ENCODE measurements at regions not wholly inside any gene's neighbourhood (a gene's known extent, or its start where the extent isn't known, plus 50 kb on each side); places are given as distances from the start of the nearest gene placed in this dataset.
"Not testable (repeated sequence)": the region's sequence is repeated elsewhere in the genome, so short reads cannot be mapped to it uniquely, and the experiment has no call there.

DNA sequence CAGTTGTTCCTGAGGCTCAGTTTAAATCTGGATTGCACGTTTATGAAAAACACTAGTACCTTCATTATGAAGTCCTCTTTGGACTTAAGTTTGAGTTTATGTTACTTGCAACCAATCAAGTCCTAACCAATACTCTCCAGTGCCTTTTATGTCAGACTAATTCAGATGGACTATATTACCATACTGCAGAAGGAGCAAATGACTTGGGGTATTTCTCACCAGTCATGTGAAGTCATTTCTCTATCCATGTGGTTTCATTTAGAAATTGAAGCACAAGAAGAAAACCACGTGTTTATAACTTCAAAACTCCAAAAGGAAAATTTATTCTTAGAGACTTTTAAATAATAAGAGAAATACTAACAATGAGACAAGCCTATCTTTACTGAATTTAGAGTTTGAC lies 201.6 kb downstream of the MBL2 start:
- DNase-seq, result no peak
- in situ Hi-C loops (cut with HindIII; ENCODE audit: low pct_ligation_motif_present, low pct_unique_long_range_greater_than_20kb, low sequenced_read_pairs), result loop anchor here (25.0 kb wide), 1 partner anchor 259 kb away; the partner anchor contains the start of gene DKK1

DNA sequence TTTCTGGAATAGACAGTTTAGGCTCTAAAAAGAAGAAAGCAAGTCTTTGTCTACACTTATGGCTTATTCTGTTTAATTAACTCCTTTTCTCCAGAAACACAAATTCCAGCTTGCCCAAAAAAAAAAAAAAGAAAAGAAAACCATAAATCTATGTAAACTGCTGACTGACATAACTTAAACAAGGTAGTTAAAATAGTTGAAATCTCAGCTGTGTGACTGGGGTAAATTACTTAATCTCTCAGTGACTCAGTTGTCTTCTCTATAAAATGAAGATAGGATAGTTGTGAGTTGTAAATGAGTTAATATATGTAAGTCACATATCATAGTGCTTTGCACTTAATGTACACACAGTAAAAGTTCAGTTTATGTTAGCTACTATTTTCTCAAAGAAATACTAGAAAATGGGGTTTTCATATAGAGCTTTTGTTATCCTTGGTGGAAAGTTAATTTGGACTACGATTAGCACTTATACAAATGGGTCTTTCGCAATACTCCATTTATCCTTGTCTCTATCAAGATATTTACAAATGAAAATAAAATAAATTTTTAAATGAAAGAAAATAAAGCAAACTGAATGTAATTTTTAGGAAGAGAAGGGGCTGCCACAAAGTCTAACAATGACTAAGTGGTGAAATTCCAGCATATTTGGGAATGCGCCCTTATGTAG lies 200.9 kb downstream of the MBL2 start:
- DNase-seq, result no peak
- in situ Hi-C loops (cut with HindIII; ENCODE audit: low pct_ligation_motif_present, low pct_unique_long_range_greater_than_20kb, low sequenced_read_pairs), result loop anchor here (25.0 kb wide), 1 partner anchor 259 kb away; the partner anchor contains the start of gene DKK1

DNA sequence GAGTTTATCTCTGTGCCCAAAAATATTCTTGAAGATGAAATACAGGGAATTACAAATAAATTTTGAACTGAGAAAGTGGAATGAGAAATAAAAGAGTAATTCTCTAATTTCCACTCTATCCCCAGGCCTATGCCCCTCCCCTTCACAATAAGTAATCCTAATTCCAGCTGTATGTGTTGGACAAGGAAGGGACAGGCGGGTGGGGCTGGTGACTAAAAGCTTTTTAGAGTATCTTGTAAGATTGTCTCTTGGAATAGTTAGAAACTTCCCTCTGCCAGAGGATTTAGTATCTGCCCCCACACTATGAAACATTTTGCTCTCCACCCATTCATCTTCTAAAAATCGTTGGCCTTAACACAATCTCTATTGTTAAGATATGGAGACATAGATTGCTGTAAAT lies 199.2 kb downstream of the MBL2 start:
- no peak for DNase-seq
- in situ Hi-C loops (cut with HindIII; ENCODE audit: low pct_ligation_motif_present, low pct_unique_long_range_greater_than_20kb, low sequenced_read_pairs), result loop anchor here (25.0 kb wide), 1 partner anchor 261 kb away; the partner anchor contains the start of gene DKK1

DNA sequence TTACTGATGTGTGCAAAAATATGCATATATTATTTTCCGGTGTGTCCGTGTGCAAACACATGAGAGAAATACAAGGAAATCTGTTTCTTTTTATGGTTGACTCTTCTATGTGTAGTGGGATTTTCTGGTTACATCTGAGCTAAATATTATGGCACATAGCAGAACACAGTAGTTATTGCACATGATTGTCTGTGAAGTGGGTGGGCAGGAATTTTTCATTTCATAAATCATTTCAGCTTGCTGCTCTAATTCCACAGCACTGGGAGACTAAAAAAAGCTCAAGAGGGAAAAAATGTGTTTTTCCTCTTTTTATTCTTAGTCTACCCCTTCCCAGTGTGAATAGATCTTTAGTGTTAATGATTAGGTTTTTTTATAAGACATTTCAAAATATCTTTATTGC lies 197.9 kb downstream of the MBL2 start:
- in situ Hi-C loops (cut with HindIII; ENCODE audit: low pct_ligation_motif_present, low pct_unique_long_range_greater_than_20kb, low sequenced_read_pairs), result loop anchor here (25.0 kb wide), 1 partner anchor 262 kb away; the partner anchor contains the start of gene DKK1
- DNase-seq, result no peak

DNA sequence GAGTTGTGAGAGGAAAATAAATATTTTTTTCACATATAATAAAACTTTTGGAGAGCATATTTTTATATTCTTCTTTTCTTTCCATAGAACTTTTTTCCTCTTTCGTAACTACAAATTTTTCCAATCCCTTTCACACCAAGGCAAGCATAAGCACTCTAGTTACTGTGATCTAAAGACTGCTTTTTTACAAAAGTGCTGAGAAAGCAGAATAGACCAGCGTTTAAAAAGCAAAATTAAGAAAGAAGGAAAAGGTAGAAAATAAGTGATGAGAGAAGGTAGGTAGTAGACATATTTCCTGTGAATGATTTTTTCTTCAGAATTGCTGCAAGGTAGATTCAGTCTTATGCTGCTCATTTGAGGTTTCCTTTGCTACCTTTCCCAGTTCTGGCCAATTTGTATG lies 195.5 kb downstream of the MBL2 start:
- DNase-seq, result no peak
- in situ Hi-C loops (cut with HindIII; ENCODE audit: low pct_ligation_motif_present, low pct_unique_long_range_greater_than_20kb, low sequenced_read_pairs), result no loop called here

DNA sequence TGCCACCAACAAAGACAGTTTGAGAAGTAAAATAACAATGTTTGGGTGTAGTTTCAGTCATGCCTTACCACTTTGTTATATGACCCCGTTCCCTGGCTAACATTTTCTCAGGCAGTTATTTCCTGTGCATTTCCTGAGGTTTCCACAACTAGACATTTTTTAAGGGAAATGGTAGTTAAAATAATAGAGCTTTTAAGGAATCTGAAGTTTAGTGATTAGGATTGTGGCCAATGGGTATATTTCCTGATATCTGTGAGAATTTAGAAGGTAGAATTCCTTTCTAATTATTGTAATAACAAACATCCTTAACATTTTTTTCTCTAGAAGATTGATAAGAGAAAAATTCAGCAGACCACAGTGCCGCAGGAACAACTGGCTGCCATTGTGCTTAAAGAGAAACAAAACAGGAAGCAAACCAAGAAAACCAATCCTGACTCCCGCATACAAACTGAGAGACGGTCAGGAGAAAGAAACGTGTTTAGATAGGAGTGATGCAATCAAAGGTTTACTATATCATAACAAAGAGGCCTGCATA lies 193.6 kb downstream of the MBL2 start:
- no peak for DNase-seq
- in situ Hi-C loops (cut with HindIII; ENCODE audit: low pct_ligation_motif_present, low pct_unique_long_range_greater_than_20kb, low sequenced_read_pairs), result no loop called here

DNA sequence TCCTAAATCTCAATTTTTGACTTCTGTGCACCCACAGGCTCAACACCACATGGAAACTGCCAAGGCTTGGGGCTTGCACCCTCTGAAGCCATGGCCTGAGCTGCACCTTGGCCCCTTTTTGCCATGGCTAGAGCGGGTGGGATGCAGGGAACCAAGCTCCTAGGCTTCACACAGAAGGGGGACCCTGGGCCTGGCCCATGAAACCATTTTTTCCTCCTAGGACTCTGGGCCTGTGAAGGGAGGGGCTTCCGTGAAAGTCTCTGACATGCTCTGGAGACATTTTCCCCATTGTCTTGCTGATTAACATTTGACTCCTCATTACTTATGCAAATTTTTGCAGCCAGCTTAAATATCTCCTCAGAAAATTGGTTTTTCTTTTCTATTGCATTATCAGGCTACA lies 190.9 kb downstream of the MBL2 start:
- in situ Hi-C loops (cut with HindIII; ENCODE audit: low pct_ligation_motif_present, low pct_unique_long_range_greater_than_20kb, low sequenced_read_pairs); DNase-seq: not testable (repeated sequence)

DNA sequence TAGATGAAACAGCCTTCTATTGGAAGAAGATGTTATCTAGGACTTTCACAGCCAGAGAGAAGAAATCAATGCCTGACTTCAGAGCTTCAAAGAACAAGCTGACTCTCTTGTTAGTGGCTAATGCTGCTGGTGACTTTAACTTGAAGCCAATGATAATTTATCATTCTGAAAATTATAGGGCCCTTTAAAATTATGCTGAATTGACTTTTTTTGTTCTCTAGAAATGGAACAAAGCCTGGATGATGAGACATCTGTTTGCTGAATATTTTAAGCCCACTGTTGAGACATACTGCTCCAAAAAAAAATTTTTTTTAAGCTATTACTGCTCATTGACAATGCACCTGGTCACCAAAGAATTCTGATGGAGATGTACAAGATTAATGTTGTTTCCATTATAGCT lies 189.2 kb downstream of the MBL2 start:
- DNase-seq, result no peak
- in situ Hi-C loops (cut with HindIII; ENCODE audit: low pct_ligation_motif_present, low pct_unique_long_range_greater_than_20kb, low sequenced_read_pairs), result no loop called here

DNA sequence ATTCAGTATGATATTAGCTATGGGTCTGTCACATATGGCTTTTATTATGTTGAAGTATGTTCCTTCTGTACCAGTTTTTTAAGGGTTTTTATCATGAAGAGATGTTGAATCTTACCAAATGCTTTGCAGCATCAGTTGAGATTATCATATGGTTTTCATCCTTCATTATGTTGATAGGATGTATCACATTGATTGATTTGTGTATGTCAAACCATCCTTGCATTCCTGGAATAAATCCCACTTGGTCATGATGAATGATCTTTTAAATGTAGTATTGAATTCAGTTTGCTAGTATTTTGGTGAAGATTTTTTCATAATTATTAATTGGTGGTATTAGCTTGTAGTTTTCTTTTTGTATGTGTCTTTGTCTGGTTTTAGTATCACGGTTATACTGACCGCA lies 185.9 kb downstream of the MBL2 start:
- in situ Hi-C loops (cut with HindIII; ENCODE audit: low pct_ligation_motif_present, low pct_unique_long_range_greater_than_20kb, low sequenced_read_pairs), result no loop called here
- DNase-seq, result no peak

DNA sequence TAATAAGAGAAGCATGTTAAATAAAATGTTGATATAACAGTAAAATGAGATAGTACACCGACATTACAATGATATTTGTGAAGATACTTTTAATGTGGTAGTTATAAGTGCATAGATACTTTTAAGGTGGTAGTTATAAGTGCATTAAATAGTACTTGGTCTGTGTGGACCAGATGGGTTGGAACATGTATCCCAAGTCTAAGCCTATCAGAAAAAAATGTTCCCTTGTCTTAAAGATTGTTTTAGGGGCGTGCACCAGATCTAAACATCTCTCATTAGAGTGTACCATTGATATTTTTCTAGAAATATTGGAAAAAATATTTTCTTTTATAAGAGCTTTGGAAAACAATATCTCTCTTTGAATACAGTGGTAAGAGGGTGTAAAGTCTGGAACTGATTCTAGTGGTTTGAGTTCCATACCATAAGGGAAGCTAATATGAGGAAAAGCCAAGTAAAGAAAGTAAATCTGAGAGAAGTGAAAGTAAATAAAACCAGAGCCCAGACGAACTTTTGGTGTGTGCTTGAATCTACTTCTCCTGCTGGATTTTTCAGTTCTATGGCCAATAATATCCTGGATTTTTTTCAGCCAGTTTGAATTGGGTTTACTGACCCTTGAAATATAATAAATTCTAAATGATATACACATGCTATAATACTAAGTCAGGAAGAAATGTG lies 175.3 kb downstream of the MBL2 start:
- peak; percentile 13 for DNase-seq
- in situ Hi-C loops (cut with HindIII; ENCODE audit: low pct_ligation_motif_present, low pct_unique_long_range_greater_than_20kb, low sequenced_read_pairs), result no loop called here

DNA sequence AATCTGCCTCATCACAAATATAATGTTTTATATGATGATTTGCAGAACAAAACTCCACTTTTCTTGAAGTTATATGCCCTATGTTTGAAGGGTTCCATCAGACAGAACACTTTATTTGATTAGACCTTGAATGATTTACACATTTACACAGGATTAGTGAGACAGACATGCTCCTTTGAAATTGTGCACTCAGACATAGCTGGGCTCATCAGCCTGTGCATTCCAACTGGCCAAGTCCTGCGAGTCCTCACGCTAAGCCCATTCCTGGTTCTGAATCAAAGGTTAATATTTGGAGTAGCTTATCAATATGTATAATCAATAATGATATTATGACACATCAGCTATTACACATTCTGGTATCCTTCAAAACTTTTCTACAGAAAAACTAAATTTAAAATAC lies 173.6 kb downstream of the MBL2 start:
- in situ Hi-C loops (cut with HindIII; ENCODE audit: low pct_ligation_motif_present, low pct_unique_long_range_greater_than_20kb, low sequenced_read_pairs), result no loop called here
- DNase-seq, result no peak

DNA sequence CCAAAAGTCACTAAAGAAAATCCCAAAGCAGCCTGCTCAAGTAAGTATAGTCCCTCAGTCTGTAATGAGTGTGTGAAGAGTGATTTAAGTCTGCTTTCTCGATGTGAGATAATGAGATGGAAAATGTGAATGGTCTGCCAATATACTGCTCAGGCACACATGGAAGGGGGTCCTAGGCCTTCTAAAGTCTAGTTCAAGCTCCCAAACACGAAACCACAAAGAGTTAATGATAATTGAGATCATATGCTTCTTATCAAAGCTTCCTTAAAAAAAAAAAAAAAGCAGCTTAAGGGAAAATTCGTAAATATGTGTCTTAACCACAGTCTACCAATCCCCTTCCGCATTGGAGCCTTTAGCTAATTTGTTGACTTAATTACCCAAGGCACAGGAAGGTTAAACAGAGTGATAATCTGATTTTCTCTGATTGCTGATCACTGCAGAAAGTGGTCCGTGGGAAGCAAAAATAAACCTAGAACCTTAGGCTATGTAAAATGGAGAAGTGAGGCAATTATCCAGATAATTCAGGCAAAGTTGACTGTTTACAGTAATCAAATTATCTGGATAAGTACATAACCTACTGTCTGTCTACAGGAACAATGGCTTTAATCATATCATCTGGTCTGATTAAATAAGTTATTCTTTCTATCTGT lies 172.9 kb downstream of the MBL2 start:
- DNase-seq, result no peak
- in situ Hi-C loops (cut with HindIII; ENCODE audit: low pct_ligation_motif_present, low pct_unique_long_range_greater_than_20kb, low sequenced_read_pairs), result no loop called here

DNA sequence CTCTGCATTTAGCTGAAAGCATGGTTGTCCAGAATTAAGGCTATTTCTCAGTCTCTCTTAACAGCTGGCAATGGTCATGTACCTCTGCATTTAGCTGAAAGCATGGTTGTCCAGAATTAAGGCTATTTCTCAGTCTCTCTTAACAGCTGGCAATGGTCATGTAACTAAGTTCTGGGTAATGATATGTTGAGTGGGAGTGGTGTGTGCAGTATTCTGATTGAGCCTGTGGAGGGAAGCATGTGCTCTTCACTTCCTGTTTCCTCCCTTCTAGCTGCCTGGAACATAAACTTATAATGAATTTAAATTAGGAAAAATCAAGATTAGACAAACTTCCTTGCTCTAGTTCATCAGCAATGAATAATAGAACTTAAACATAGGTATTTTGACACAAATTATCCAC lies 168.5 kb downstream of the MBL2 start:
- in situ Hi-C loops (cut with HindIII; ENCODE audit: low pct_ligation_motif_present, low pct_unique_long_range_greater_than_20kb, low sequenced_read_pairs); DNase-seq: not testable (repeated sequence)

DNA sequence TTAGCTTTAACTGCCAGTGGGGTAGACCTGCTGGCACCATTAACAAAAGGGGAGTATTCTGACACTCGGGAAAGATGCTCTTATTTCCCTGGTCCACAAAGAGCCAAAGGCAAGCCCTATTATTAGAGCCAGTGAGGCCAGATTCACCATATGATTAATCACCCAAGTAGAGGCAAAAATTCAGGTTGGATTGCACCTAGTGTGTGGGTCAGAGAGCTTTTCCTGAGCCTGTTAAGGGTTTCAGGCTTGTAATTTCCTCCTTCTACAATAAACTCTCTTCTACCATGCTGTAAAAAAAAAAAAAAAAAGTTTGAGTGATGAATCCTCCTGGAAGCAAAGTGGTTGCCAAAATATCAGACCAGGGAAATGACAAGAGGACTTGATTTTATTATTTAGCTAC lies 163.5 kb downstream of the MBL2 start:
- in situ Hi-C loops (cut with HindIII; ENCODE audit: low pct_ligation_motif_present, low pct_unique_long_range_greater_than_20kb, low sequenced_read_pairs), result no loop called here
- no peak for DNase-seq

DNA sequence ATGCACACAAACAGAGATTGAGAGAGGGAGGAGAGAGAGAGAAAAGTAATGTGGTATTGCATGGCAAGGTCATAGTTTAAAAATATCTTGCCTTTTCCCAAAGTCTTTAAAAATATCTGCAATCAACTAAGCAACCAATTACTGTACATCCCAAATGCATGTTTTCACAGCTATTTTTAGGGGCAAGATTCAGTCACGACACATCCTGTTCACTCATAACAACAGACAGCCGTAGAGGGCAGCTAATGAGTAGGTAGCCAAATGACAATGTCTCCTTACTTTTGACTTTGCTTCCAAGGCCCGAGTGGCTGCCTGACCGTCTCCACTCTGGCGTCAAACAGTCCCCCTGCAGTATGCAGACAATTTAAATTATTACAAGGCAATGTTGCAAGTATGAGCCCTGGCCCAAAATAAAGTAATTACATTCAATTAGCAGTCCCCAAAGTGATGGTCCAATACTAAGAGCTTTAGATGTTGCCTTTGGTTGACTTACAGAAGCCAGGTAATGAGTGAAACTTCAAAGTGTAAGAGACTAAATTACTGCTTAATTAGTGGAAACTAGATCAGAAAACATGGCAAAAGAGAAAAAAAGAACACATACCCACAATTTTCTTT lies 162.9 kb downstream of the MBL2 start:
- DNase-seq, result no peak
- in situ Hi-C loops (cut with HindIII; ENCODE audit: low pct_ligation_motif_present, low pct_unique_long_range_greater_than_20kb, low sequenced_read_pairs), result no loop called here

DNA sequence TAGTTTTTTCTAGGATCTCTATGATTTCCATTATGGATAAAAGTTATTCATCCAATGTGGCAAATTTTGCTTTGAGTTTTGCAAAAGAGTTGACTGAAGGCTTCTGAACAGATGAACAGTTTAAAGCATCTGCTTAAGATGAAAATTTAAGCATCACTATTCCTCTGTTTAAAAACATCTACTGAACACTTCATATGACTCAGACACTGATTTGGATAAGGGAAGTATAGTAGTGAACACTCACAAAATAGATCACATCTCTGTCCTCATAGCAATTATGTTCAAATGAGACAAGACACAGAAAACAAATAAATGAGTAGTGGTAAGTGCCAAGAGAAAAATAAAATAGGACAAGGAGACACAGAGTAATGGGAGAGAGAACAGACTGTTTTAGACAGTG lies 157.3 kb downstream of the MBL2 start:
- DNase-seq, result no peak
- in situ Hi-C loops (cut with HindIII; ENCODE audit: low pct_ligation_motif_present, low pct_unique_long_range_greater_than_20kb, low sequenced_read_pairs), result no loop called here

DNA sequence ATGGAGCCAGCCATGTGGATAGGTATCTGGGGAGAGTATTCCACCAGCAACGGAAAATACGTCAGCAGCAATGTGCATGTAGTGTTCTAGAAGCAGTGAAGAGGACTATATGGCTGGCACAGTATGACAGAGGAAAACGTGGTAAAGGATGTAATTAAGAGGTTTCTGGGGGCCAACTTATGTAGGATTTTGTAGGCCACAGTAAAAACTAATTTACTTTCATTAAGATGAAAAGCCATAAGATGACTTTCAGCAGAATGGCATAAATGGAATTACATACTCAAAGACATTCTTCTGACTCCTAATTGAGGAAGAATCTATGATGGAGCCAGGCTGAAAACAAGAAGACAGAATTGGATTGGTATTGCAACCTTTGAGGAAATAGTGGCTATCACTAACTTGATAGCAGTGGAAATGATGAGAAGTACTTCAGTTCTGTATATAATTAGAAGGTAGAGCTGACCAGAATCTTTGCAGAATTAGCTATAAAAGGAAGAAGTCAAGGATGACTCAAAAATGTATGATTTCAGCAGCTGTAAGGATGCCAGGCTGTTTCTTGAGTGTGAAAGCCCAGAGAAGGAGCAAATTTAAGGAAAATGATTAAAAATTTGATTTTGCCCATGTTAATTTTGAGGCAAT lies 156.7 kb downstream of the MBL2 start:
- in situ Hi-C loops (cut with HindIII; ENCODE audit: low pct_ligation_motif_present, low pct_unique_long_range_greater_than_20kb, low sequenced_read_pairs), result no loop called here

DNA sequence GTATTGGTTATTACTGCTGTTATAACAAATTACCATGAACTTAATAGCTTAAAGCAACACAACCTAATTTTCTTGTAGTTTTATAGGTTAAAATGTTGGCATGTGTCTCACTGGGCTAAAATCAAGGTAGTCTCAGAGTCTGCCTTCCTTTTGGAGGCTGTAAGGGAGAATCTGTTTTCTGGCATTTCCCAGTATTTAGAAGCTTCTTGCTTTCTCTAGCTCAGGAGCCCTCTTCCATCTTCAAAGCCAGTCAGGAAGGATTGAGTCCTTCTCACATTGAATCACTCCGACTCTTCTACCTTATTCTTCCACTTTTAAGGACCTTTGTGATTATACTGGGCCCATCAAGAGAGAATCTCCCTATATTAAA lies 156.2 kb downstream of the MBL2 start:
- in situ Hi-C loops (cut with HindIII; ENCODE audit: low pct_ligation_motif_present, low pct_unique_long_range_greater_than_20kb, low sequenced_read_pairs), result no loop called here
- no peak for DNase-seq

More for the DNA sequence above, 156.7 kb downstream of the MBL2 start:
- no peak for DNase-seq

DNA sequence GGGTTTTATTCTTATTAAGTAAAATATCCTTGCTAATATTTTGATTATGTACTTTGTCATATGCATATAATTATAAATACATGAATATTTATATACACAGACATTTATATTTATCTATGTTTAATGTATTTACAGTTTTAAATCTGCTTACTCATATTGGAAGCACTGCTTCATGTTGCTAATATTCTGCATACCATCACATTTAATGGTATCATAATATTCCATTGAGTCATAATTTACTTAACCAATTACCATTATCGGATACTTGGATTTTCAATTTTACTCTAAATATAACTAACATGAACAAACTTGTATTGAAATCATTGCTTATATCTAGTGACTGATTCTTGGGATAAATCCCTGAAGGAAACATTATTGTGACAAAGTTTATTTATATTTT lies 155.2 kb downstream of the MBL2 start:
- DNase-seq, result no peak
- in situ Hi-C loops (cut with HindIII; ENCODE audit: low pct_ligation_motif_present, low pct_unique_long_range_greater_than_20kb, low sequenced_read_pairs), result no loop called here

Measured in ACHN (cell line).